GM12872 (cell line): ENCODE measurements at regions not wholly inside any gene's neighbourhood (a gene's known extent, or its start where the extent isn't known, plus 50 kb on each side); places are given as distances from the start of the nearest gene placed in this dataset.

Experiments
- CTCF ChIP-seq: IDR thresholded peaks from 3 replicates; pipeline ENCODE4 v1.5.1; 2011; ENCODE audit warnings: low read depth, mild to moderate bottlenecking, low read length, moderate library complexity; ENCODE audit not compliant: insufficient read depth

- TF ChIP-seq CTCF = no peak
Observed at GRCh38 chr2:83961512-83961911, 497.6 kb downstream of the SUCLG1 start.

GRCh38 chr2:83960371-83960770, 498.7 kb downstream of the SUCLG1 start:
- no peak for TF ChIP-seq CTCF

DNA sequence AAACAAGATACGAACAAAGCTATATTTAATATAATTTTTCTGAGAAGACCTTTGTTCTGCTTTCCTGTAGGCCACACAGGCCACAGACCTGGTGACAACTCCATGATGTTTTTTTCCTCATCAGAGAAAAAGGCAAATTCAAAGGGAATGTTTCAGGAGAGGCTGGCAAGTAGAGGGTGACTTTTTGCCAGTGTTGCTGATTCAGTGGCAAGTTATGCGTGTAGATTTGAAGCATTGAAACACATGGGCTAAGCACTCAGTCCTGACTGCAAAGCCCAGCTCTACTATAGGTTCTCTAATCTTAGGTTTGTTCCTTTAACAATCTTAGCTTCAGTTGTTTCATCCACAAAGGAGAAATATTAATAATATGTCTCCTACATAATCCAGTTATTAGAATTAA, 499.8 kb downstream of the SUCLG1 start:
- TF ChIP-seq CTCF = no peak

GRCh38 chr2:83956991-83957390, 502.1 kb downstream of the SUCLG1 start:
- no peak for TF ChIP-seq CTCF

DNA sequence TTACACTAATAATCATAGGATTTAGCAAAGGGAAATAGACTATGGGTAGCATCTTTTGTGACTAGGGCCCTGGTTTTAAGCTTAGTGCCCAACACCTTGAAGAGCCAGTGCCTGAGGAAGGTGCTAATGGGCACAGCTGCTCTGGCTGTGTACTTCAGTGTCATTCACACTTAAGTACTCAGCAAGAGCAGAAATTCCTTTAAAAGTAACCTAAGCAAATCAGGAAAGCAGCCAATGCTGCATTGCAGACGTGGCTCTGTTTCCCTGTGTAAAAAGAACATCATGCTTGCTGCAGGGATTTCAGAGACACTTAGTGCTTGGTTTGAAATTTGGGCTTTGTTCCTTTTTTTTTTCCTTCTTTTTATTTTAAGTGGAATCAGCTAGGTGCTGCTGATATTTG, 505.4 kb downstream of the SUCLG1 start:
- TF ChIP-seq CTCF = no peak

GRCh38 chr2:83951378-83951947, 507.6 kb downstream of the SUCLG1 start:
- no peak for TF ChIP-seq CTCF

- no peak for TF ChIP-seq CTCF
Observed at GRCh38 chr2:83949361-83949760, 509.7 kb downstream of the SUCLG1 start.

- no peak for TF ChIP-seq CTCF
Observed at GRCh38 chr2:83944191-83944590, 514.9 kb downstream of the SUCLG1 start.
